A549 (cell line): ENCODE measurements at regions not wholly inside any gene's neighbourhood (a gene's known extent, or its start where the extent isn't known, plus 50 kb on each side); places are given as distances from the start of the nearest gene placed in this dataset.

Experiments used
- ATAC-seq, 2 experiments: fragments of 200-7000 bp in 1 of 2; fragments of >200 bp in 1 of 2; cut with Nextera tagmentation in 1 of 2; cut with Tn5 transposase in 1 of 2; 3 replicates each; pipeline versions ENCODE4 v1.8.0 to v1.9.1; 2018 to 2020; ENCODE audit warnings: mild to moderate bottlenecking in 1 of 2, moderate library complexity in 1 of 2
- CTCF ChIA-PET: fragments of 300-600 bp; sonication (Branson Sonifier 250); formaldehyde crosslinking; extraction: SDS; loops from one replicate; lab custom pipeline; 2021; ENCODE audit warnings: antibody characterized with exemption, inconsistent platforms; lab: Yijun Ruan, JAX
- POLR2A ChIA-PET: fragments of 350-600 bp; formaldehyde crosslinking; extraction: SDS; loops from one replicate; lab custom pipeline; 2021; ENCODE audit warnings: antibody characterized with exemption, inconsistent platforms; lab: Yijun Ruan, JAX
- DNase-seq, 2 experiments: peaks; one replicate each; pipeline versions ENCODE4 v3.0.0 to v3.0.0-alpha.2; 2011 to 2016; ENCODE audit warnings: low read depth in 1 of 2, low spot score in 1 of 2
- FAIRE-seq: peaks from 2 replicates; lab custom pipeline; 2011; peaks lifted over from hg19 to GRCh38; lab: Jason Lieb, UNC
- H3K27ac ChIP-seq, 2 experiments: fragments of >200 bp; sonication (Bioruptor Twin); formaldehyde crosslinking; 3 replicates each; pipeline ENCODE4 v1.5.1; 2016 to 2017
- H3K4me1 ChIP-seq: fragments of >200 bp; sonication (Bioruptor Twin); formaldehyde crosslinking; 3 replicates; pipeline ENCODE4 v1.6.1; 2016
- H3K4me2 ChIP-seq: fragments of >200 bp; sonication (Bioruptor Twin); formaldehyde crosslinking; 3 replicates; pipeline ENCODE4 v1.6.1; 2016
- H3K4me3 ChIP-seq: fragments of >200 bp; sonication (Bioruptor Twin); formaldehyde crosslinking; 3 replicates; pipeline ENCODE4 v1.5.1; 2016
- H3K9me3 ChIP-seq: fragments of >200 bp; sonication (Bioruptor Twin); formaldehyde crosslinking; 3 replicates; pipeline ENCODE4 v1.6.1; 2016
- BCL3 ChIP-seq: fragments of >200 bp; sonication (Bioruptor Twin); formaldehyde crosslinking; IDR thresholded peaks from 3 replicates; pipeline ENCODE4 v1.6.1; 2016
- CBX2 ChIP-seq: fragments of 200-600 bp; sonication (generic); IDR thresholded peaks from 2 replicates; pipeline ENCODE4 v1.6.1; 2016; ENCODE audit warnings: low read depth, mild to moderate bottlenecking, borderline replicate concordance
- CBX8 ChIP-seq: fragments of 200-600 bp; sonication (generic); IDR thresholded peaks from 2 replicates; pipeline ENCODE4 v1.6.1; 2016
- CEBPB ChIP-seq, 2 experiments: fragments of >200 bp in 1 of 2; sonication (Bioruptor Twin) in 1 of 2; formaldehyde crosslinking in 1 of 2; IDR thresholded peaks; 2 replicates each; pipeline ENCODE4 v1.6.1; 2012 to 2016
- CHD2 ChIP-seq: fragments of 150-350 bp; IDR thresholded peaks from 2 replicates; pipeline ENCODE4 v1.6.1; 2014; ENCODE audit warnings: low read length; ENCODE audit not compliant: partially characterized antibody
- EHMT2 ChIP-seq: fragments of 200-600 bp; sonication (generic); IDR thresholded peaks from 2 replicates; pipeline ENCODE4 v1.6.1; 2016; ENCODE audit warnings: antibody characterized with exemption, low read depth, mild to moderate bottlenecking, moderate library complexity
- ELK1 ChIP-seq: fragments of 150-350 bp; IDR thresholded peaks from 2 replicates; pipeline ENCODE4 v1.6.1; 2014; ENCODE audit warnings: low read depth, mild to moderate bottlenecking, low read length
- ESRRA ChIP-seq: fragments of 150-350 bp; IDR thresholded peaks from 2 replicates; pipeline ENCODE4 v1.6.1; 2014; ENCODE audit warnings: mild to moderate bottlenecking, low read length, borderline replicate concordance
- FOSB ChIP-seq: fragments of 250-450 bp; sonication (Bioruptor Pico); IDR thresholded peaks from 2 replicates; pipeline ENCODE4 v1.5.0; 2020; ENCODE audit warnings: mild to moderate bottlenecking, moderate library complexity
- FOXS1 ChIP-seq: fragments of 250-450 bp; sonication (Bioruptor Pico); IDR thresholded peaks from 2 replicates; pipeline ENCODE4 v1.5.0; 2020; ENCODE audit warnings: mild to moderate bottlenecking, moderate library complexity
- HDAC2 ChIP-seq: fragments of 200-600 bp; sonication (generic); IDR thresholded peaks from 2 replicates; pipeline ENCODE4 v1.6.1; 2016
- HOXA7 ChIP-seq: fragments of 250-450 bp; sonication (Bioruptor Pico); IDR thresholded peaks from 2 replicates; pipeline ENCODE4 v1.5.0; 2020; ENCODE audit warnings: mild to moderate bottlenecking, moderate library complexity
- HOXB13 ChIP-seq: fragments of 250-450 bp; sonication (Bioruptor Pico); IDR thresholded peaks from 2 replicates; pipeline ENCODE4 v1.5.0; 2020; ENCODE audit warnings: low read depth, mild to moderate bottlenecking, moderate library complexity
- HOXB5 ChIP-seq: fragments of 250-450 bp; sonication (Bioruptor Pico); IDR thresholded peaks from 2 replicates; pipeline ENCODE4 v1.5.0; 2020; ENCODE audit warnings: mild to moderate bottlenecking, moderate library complexity
- JUNB ChIP-seq: fragments of >200 bp; sonication (Bioruptor Twin); formaldehyde crosslinking; IDR thresholded peaks from 2 replicates; pipeline ENCODE4 v1.6.1; 2016
- KDM1A ChIP-seq: fragments of 200-600 bp; sonication (generic); IDR thresholded peaks from 2 replicates; pipeline ENCODE4 v1.6.1; 2016; ENCODE audit warnings: low read depth, mild to moderate bottlenecking
- MAFK ChIP-seq: fragments of 450-650 bp; IDR thresholded peaks from 2 replicates; pipeline ENCODE4 v1.6.1; 2014; ENCODE audit not compliant: partially characterized antibody
- MAZ ChIP-seq: fragments of 150-350 bp; IDR thresholded peaks from 2 replicates; pipeline ENCODE4 v1.6.1; 2014; ENCODE audit warnings: antibody characterized with exemption, low read depth, low read length, borderline replicate concordance
- NFE2L2 ChIP-seq: fragments of 150-350 bp; conservative IDR thresholded peaks from 2 replicates; pipeline ENCODE4 v1.6.1; 2014; ENCODE audit warnings: low read length
- PHF8 ChIP-seq: fragments of 200-600 bp; sonication (generic); IDR thresholded peaks from 2 replicates; pipeline ENCODE4 v1.6.1; 2016; ENCODE audit warnings: low read depth, mild to moderate bottlenecking, antibody characterized with exemption, moderate library complexity, borderline replicate concordance
- POLR2A ChIP-seq: IDR thresholded peaks from 2 replicates; pipeline ENCODE4 v1.6.1; 2012; ENCODE audit warnings: mild to moderate bottlenecking, low read length
- RAD21 ChIP-seq, 2 experiments: fragments of >200 bp in 1 of 2; sonication (Bioruptor Twin) in 1 of 2; formaldehyde crosslinking in 1 of 2; IDR thresholded peaks in 1 of 2; conservative IDR thresholded peaks in 1 of 2; 2 replicates in 1 of 2; 3 replicates in 1 of 2; pipeline ENCODE4 v1.6.1; 2012 to 2018; ENCODE audit warnings: inconsistent platforms in 1 of 2
- REST ChIP-seq: fragments of 200-600 bp; sonication (generic); IDR thresholded peaks from 2 replicates; pipeline ENCODE4 v1.6.1; 2016; ENCODE audit warnings: antibody characterized with exemption, mild to moderate bottlenecking, moderate library complexity
- TP53 ChIP-seq: fragments of 250-450 bp; sonication (Bioruptor Pico); IDR thresholded peaks from 2 replicates; pipeline ENCODE4 v1.5.0; 2021; ENCODE audit warnings: mild to moderate bottlenecking, moderate library complexity
- USF2 ChIP-seq: fragments of 450-650 bp; IDR thresholded peaks from 2 replicates; pipeline ENCODE4 v1.6.1; 2014; ENCODE audit warnings: antibody characterized with exemption
- ZC3H11A ChIP-seq: fragments of 450-650 bp; IDR thresholded peaks from 2 replicates; pipeline ENCODE4 v1.6.1; 2014; ENCODE audit warnings: antibody characterized with exemption, mild to moderate bottlenecking
- ZFP36 ChIP-seq: fragments of 450-650 bp; IDR thresholded peaks from 2 replicates; pipeline ENCODE4 v1.6.1; 2014; ENCODE audit warnings: borderline replicate concordance; ENCODE audit not compliant: partially characterized antibody
- ZSCAN20 ChIP-seq: fragments of 250-450 bp; sonication (Bioruptor Pico); IDR thresholded peaks from 2 replicates; pipeline ENCODE4 v1.8.0; 2022; ENCODE audit warnings: mild to moderate bottlenecking, moderate library complexity
- WGBS: methylation state at CpG from one replicate; pipeline ENCODE4 v1.1.6; 2017; ENCODE audit errors: missing lambda C conversion rate; 5-methylcytosine and 5-hydroxymethylcytosine counted together

GRCh38 chr21:14694817-14695216 is 148.7 kb upstream of the SAMSN1 start:
- ATAC-seq, result no peak
- FAIRE-seq, result no peak
- Histone ChIP-seq H3K9me3 (no peaks in the 10 kb centered on the region), H3K4me2 (no peak overlapping the region), H3K27ac (no peak overlapping the region), H3K4me3 (no peak overlapping the region), H3K4me1 (peaks cover 3% of the 10 kb centered on the region; the same call in 1 of the 3 replicates)
- DNase-seq, result no peak
- 4% methylated on average over 1 of the region's 1 CpG for WGBS
- ChIA-PET CTCF (no interaction called here), POLR2A (no interaction called here)
- TF ChIP-seq BCL3 (no peak), NFE2L2 (no peak), TP53 (CRISPR knock-in tag) (no peak), FOXS1 (no peak), ZSCAN20 (no peak), ELK1 (no peak), USF2 (no peak), CEBPB (IDR thresholded peaks at IDR 0.05) (no peak), HOXB13 (no peak), CBX2 (no peak), ZC3H11A (no peak), RAD21 (conservative IDR thresholded peaks at IDR 0.05 in 1 of 2, IDR thresholded peaks at IDR 0.05 in 1 of 2) (no peak), MAFK (no peak), MAZ (no peak), PHF8 (no peak)

- H3K4me3 ChIP-seq, result no peak overlapping the region
- no peaks in the 10 kb centered on the region for H3K9me3 ChIP-seq
- ChIA-PET CTCF (no interaction called here), POLR2A (no interaction called here)
- WGBS, result 47% methylated on average over 3 of the region's 3 CpGs
- no peak overlapping the region for H3K4me2 ChIP-seq
- ATAC-seq, result no peak
- no peak for TF ChIP-seq POLR2A
- no peak for TF ChIP-seq EHMT2
- TF ChIP-seq ELK1, result no peak
- no peak for TF ChIP-seq ZFP36
- no peak for TF ChIP-seq HOXA7 (CRISPR knock-in tag)
- no peak for TF ChIP-seq REST
- TF ChIP-seq KDM1A, result no peak
- TF ChIP-seq ESRRA, result no peak
- no peak for TF ChIP-seq MAZ
- no peak for TF ChIP-seq HOXB5 (CRISPR knock-in tag)
- TF ChIP-seq FOSB (CRISPR knock-in tag), result no peak
- no peak for TF ChIP-seq CBX8
- no peak for TF ChIP-seq MAFK
- TF ChIP-seq JUNB, result no peak
- no peak for TF ChIP-seq CBX2
- no peak for TF ChIP-seq ZSCAN20
- TF ChIP-seq HDAC2, result no peak
- no peak for TF ChIP-seq CEBPB (IDR thresholded peaks at IDR 0.05)
- no peak for TF ChIP-seq CHD2
- TF ChIP-seq PHF8, result no peak
- H3K27ac ChIP-seq, result no peak overlapping the region
- DNase-seq, result no peak
- no peaks in the 10 kb centered on the region for H3K4me1 ChIP-seq
- FAIRE-seq, result no peak
Measured at GRCh38 chr21:14693997-14694396, 147.9 kb upstream of the SAMSN1 start.
